ENCODE measurements at regions not wholly inside any gene's neighbourhood (a gene's known extent, or its start where the extent isn't known, plus 50 kb on each side); places are given as distances from the start of the nearest gene placed in this dataset.
A peak's percentile ranks its signal among the peaks of the same experiment; 100 is the strongest.

DNA sequence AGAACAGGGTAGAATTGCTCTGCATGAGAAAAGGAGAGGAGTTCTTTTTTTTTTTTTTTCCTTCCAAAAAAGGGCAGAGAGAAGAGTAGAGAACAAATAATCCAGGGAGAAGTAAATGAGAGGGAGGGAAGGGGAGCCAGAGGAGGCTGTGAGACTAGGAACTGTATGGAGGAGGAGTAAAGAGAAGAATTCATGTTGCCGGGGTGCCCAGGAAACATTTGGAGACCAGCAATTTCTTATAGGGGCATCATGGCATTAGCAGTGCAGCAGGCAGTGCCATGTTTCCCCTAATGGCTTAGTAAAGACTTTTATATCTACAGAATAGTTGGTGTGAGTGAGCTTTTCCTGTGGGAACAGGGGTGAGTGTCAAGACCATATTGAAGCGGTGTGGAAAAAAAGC, 86.4 kb upstream of the SESTD1 start:
- H3K36me3 ChIP-seq, result no peaks in the 10 kb centered on the region
- intact Hi-C loops (cut with DNase I), result no loop called here
- WGBS, 2 donors, result 90 to 91% methylated on average over 2 of the region's 2 CpGs
- peaks cover 0 to 10% (median 0%) of the 10 kb centered on the region in 9 donors for H3K4me1 ChIP-seq
- TF ChIP-seq, protein P1, sequence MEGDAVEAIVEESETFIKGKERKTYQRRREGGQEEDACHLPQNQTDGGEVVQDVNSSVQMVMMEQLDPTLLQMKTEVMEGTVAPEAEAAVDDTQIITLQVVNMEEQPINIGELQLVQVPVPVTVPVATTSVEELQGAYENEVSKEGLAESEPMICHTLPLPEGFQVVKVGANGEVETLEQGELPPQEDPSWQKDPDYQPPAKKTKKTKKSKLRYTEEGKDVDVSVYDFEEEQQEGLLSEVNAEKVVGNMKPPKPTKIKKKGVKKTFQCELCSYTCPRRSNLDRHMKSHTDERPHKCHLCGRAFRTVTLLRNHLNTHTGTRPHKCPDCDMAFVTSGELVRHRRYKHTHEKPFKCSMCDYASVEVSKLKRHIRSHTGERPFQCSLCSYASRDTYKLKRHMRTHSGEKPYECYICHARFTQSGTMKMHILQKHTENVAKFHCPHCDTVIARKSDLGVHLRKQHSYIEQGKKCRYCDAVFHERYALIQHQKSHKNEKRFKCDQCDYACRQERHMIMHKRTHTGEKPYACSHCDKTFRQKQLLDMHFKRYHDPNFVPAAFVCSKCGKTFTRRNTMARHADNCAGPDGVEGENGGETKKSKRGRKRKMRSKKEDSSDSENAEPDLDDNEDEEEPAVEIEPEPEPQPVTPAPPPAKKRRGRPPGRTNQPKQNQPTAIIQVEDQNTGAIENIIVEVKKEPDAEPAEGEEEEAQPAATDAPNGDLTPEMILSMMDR (IDR thresholded peaks at IDR 0.05), result no peak
- no peak overlapping the region for H3K27ac ChIP-seq
- no peak overlapping the region for H3K4me3 ChIP-seq
- H3K27me3 ChIP-seq, result no peaks in the 10 kb centered on the region
- no peaks in the 10 kb centered on the region for H3K9me3 ChIP-seq
- DNase-seq, result no peak
- no peak for ATAC-seq

DNA sequence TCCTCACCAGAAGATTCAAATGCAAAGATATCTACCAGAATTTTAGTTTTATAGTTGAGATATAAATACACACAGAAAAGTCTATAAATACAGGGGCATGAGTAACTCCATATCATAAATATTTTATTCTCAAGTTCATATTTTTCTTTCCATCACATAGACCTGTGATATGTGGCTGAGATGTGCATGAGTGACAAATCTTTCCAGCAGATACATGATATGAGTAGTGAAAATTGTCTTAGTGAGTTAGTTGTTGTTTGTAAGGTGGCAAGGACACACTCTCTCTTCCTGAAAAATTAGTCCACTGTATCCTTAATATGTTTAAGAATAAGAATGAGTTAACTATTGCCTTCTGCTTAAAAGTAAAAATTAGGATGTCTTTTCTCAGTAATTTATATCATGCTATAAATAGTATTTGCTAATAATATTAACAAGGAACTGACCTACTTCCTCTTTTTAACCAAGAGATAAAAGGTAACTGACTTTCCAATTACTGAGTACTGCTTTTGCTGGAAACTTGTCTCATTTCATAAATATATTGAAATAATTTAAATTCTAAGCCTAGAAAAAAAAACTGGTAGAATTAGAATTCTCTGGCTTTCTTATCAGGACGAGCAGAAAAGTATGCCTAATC, 85.2 kb upstream of the SESTD1 start:
- Histone ChIP-seq H3K27ac (no peak overlapping the region), H3K9me3 (no peaks in the 10 kb centered on the region), H3K27me3 (no peaks in the 10 kb centered on the region), H3K4me1 (peaks cover 0 to 12% (median 1%) of the 10 kb centered on the region in 9 donors), H3K36me3 (no peaks in the 10 kb centered on the region), H3K4me3 (no peak overlapping the region)
- ATAC-seq, result no peak
- no peak for DNase-seq
- TF ChIP-seq, protein P1 (IDR thresholded peaks at IDR 0.05), result no peak
- WGBS, 2 donors, result 31 to 50% methylated on average over 1 of the region's 1 CpG
- intact Hi-C loops (cut with DNase I), result loop anchor here in 2 of 10 donors (10.0 kb wide), 1 partner anchor 125 kb away; no protein-coding TSS in a partner anchor

DNA sequence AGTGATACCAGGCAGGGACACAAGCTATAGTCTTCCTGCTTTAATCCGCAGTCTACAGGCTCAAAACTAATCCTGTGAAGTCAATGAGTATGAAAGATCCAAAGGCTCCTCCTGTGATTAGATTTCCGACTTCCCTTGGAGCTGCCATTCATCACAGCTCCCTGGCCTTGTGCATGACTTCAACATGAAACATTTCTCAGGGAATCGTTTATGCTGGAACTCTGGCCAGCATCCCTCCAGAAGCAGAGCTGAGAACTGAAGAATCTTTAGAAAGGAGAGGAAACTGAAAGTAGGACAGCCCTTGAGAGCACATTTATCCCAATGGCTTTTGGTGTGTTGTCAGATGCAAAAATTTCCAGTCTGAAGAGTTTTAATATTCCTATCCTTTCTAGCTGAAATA, 84.3 kb upstream of the SESTD1 start:
- TF ChIP-seq, protein P1 (IDR thresholded peaks at IDR 0.05), result no peak
- Histone ChIP-seq H3K27me3 (no peaks in the 10 kb centered on the region), H3K4me3 (no peak overlapping the region), H3K4me1 (peaks cover 0 to 21% (median 5%) of the 10 kb centered on the region in 9 donors), H3K36me3 (no peaks in the 10 kb centered on the region), H3K27ac (peak overlapping the region in 1 of 10 donors; percentile 4), H3K9me3 (no peaks in the 10 kb centered on the region)
- peak in 2 of 8 donors; percentile 18 to 29 for ATAC-seq
- no peak for DNase-seq
- WGBS, 2 donors, result 60 to 71% methylated on average over 3 of the region's 3 CpGs
- intact Hi-C loops (cut with DNase I), result loop anchor here in 2 of 10 donors (10.0 kb wide), 1 partner anchor 124 kb away; no protein-coding TSS in a partner anchor

DNA sequence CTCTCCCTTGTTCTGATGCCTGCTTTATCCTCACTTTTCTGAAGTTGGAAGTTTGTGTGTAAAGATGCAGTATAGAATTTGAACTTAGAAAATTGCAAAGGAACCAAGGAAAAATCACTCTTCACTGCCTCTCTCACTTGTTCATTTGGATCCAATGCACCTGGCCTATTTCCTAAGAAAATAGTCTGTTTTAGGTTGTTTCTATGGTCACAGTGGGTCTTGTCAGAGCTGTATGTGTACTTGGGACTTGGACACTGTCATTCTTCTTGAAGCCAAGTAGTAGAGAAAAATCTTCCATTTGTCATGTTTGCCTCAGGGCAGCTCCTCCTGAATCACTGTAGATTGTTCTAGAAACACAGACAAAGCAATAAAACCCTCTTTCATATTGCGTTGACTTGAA, 80.3 kb upstream of the SESTD1 start:
- Histone ChIP-seq H3K4me3 (no peak overlapping the region), H3K9me3 (no peaks in the 10 kb centered on the region), H3K36me3 (no peaks in the 10 kb centered on the region), H3K27ac (peak overlapping the region in 5 of 10 donors; percentile 23 to 42 (median 27)), H3K27me3 (no peaks in the 10 kb centered on the region), H3K4me1 (peaks cover 0 to 24% (median 5%) of the 10 kb centered on the region in 9 donors)
- intact Hi-C loops (cut with DNase I), result loop anchor here in 7 of 10 donors (5.0 to 10.0 kb wide), 3 partner anchors 120 to 128 kb away; no protein-coding TSS in a partner anchor
- peak in 7 of 8 donors; percentile 24 to 61 (median 52) for ATAC-seq
- WGBS, 2 donors, result 84 to 93% methylated on average over 1 of the region's 1 CpG
- TF ChIP-seq, protein P1 (IDR thresholded peaks at IDR 0.05), result no peak
- DNase-seq, result no peak

Data from heart right ventricle (tissue), 16 donors.